T-helper 2 cell treated with Interferon-gamma antibody and Interleukin-4, amounts not matched to agents 5 μg/mL and 100 μg/mL, for 36 hours (primary cell): ENCODE measurements at regions not wholly inside any gene's neighbourhood (a gene's known extent, or its start where the extent isn't known, plus 50 kb on each side); places are given as distances from the start of the nearest gene placed in this dataset.

Source experiments
- DNase-seq: peaks from one replicate; pipeline ENCODE4 v3.0.0; 2021; ENCODE audit warnings: low spot score
- H3K27ac Mint-ChIP-seq: one replicate; pipeline ENCODE4 v1.8.0; 2021; ENCODE audit warnings: mild to moderate bottlenecking, mixed read lengths
- H3K27me3 Mint-ChIP-seq: one replicate; pipeline ENCODE4 v1.8.0; 2021; ENCODE audit warnings: low read depth, mixed read lengths
- H3K36me3 Mint-ChIP-seq: one replicate; pipeline ENCODE4 v1.8.0; 2021; ENCODE audit warnings: low read depth, mixed read lengths
- H3K4me1 Mint-ChIP-seq: one replicate; pipeline ENCODE4 v1.8.0; 2021; ENCODE audit warnings: low read depth, mixed read lengths
- H3K4me3 Mint-ChIP-seq: one replicate; pipeline ENCODE4 v1.8.0; 2022; ENCODE audit warnings: mild to moderate bottlenecking, moderate library complexity, mixed read lengths
- H3K9me3 Mint-ChIP-seq: one replicate; pipeline ENCODE4 v1.8.0; 2021; ENCODE audit warnings: mixed read lengths

DNA sequence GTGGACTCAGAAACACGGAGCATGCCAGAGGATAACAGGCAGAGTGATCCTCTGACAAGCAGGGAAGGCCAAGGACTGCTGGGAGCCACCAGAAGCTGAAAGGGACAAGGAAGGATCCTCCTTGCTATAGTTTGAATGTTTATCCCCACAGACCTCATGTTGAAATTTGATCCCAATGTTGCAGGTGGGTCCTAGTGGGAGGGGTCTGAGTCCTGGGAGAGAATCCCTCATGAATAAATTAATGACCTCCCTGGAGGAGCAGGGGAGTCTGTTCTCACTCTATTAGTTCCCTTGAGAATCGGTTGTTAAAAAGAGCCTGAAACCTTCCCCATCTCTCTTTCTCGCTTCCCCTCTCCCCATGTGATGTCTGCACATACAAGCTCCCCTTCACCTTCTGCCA lies 124.4 kb downstream of the FBXO15 start:
- DNase-seq = no peak
- Mint-ChIP-seq H3K9me3 (no peaks in the 10 kb centered on the region), H3K4me3 (no peak overlapping the region), H3K4me1 (no peaks in the 10 kb centered on the region), H3K36me3 (no peaks in the 10 kb centered on the region), H3K27me3 (no peaks in the 10 kb centered on the region), H3K27ac (no peak overlapping the region)

DNA sequence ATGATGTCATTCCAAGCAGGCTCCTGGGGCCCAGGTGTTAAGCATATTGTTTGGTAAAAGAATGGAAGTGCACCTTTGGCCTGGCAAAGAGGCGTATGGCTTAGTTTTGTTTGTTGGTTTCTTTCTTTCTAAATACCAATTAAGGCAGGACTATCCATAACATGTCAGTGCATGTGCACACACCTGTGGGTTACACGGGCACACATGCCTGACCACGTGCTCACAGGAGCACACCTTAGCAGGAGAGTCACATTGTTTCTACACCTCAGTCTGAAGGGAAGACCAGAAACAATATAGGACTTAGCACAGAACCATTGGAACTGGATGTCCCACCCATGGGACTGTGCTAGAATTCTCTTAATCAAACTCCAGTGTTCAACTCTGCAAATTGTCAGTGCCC lies 127.8 kb downstream of the FBXO15 start:
- H3K4me3 Mint-ChIP-seq = no peak overlapping the region
- H3K4me1 Mint-ChIP-seq = no peaks in the 10 kb centered on the region
- DNase-seq = no peak
- no peaks in the 10 kb centered on the region for H3K9me3 Mint-ChIP-seq
- no peak overlapping the region for H3K27ac Mint-ChIP-seq
- no peaks in the 10 kb centered on the region for H3K27me3 Mint-ChIP-seq
- no peaks in the 10 kb centered on the region for H3K36me3 Mint-ChIP-seq

DNA sequence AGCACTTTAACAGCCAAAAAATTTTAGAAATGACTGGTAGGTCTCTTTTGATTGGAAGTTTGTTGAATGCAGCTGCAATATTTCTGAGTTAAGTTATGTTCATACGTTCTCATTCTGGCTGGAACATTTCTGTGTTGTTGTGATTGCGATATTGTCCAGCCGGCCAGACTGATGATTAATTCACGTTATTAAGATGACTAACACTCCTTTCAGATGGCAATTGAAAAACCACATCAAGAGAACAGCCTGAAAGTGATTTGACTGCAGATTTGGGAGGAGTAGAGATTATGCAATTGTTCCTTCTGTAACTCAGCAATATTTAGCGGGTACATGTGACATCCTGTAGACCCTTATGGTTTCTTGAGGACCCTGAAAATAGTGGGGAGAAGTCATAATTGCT lies 133.7 kb downstream of the FBXO15 start:
- DNase-seq = no peak
- peaks cover 2% of the 10 kb centered on the region for H3K36me3 Mint-ChIP-seq
- no peaks in the 10 kb centered on the region for H3K27me3 Mint-ChIP-seq
- H3K27ac Mint-ChIP-seq = no peak overlapping the region
- no peaks in the 10 kb centered on the region for H3K9me3 Mint-ChIP-seq
- no peaks in the 10 kb centered on the region for H3K4me1 Mint-ChIP-seq
- H3K4me3 Mint-ChIP-seq = no peak overlapping the region

DNA sequence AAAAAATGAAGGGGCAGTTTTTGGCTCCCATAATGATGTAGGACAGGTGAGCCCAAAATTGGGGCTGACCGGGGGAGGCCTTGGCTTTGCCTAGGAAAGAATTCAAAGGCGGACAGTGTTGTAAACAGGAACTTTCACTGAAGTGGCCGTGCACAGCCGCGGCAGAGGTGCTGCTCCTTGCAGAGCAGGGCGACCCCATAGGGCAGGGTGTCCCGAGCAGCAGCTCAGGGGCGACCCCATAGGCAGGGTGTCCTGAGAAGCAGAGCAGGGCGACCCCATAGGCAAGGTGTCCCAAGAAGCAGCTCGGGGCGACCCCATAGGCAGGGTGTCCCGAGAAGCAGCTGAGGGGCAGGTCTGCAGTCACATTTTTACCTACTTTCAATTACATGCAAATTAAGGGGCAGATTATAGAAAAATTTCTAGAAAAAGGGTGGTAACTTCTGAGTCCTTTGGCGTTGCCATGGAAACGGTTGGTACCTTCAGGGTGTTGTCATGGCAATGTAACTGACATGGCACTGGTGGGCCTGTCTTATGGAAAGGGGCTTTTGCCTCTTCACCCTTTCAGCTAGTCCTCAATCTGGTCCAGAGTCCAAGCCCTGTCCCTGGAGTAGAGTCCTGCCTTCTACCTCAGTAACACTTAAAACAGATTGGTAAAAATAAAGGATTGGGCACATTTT lies 134.5 kb downstream of the FBXO15 start:
- no peaks in the 10 kb centered on the region for H3K27me3 Mint-ChIP-seq
- H3K27ac Mint-ChIP-seq = no peak overlapping the region
- peaks cover 2% of the 10 kb centered on the region for H3K36me3 Mint-ChIP-seq
- H3K4me3 Mint-ChIP-seq = no peak overlapping the region
- no peaks in the 10 kb centered on the region for H3K9me3 Mint-ChIP-seq
- DNase-seq = no peak
- no peaks in the 10 kb centered on the region for H3K4me1 Mint-ChIP-seq

DNA sequence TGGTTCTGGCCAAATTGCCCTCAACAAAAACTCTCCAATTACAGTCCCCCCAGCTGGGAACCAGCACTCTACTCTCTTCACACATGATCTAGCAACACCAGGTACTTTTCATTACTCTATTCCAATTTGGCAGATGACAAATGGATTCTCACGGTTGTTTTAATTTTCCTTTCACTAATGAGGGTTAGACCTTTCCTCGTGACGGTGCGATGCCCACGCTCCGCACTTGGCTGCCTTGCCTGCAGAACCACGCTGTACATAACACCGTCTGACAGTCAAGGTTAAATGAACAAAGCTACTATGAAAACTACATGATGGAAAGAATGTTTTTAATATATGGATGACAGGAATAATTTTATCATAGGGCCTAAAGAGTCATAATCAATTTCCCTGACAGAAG lies 141.5 kb downstream of the FBXO15 start:
- Mint-ChIP-seq H3K36me3 (peaks cover 3% of the 10 kb centered on the region), H3K4me1 (peaks cover 3% of the 10 kb centered on the region), H3K27me3 (no peaks in the 10 kb centered on the region), H3K9me3 (no peaks in the 10 kb centered on the region), H3K27ac (no peak overlapping the region), H3K4me3 (no peak overlapping the region)
- no peak for DNase-seq

DNA sequence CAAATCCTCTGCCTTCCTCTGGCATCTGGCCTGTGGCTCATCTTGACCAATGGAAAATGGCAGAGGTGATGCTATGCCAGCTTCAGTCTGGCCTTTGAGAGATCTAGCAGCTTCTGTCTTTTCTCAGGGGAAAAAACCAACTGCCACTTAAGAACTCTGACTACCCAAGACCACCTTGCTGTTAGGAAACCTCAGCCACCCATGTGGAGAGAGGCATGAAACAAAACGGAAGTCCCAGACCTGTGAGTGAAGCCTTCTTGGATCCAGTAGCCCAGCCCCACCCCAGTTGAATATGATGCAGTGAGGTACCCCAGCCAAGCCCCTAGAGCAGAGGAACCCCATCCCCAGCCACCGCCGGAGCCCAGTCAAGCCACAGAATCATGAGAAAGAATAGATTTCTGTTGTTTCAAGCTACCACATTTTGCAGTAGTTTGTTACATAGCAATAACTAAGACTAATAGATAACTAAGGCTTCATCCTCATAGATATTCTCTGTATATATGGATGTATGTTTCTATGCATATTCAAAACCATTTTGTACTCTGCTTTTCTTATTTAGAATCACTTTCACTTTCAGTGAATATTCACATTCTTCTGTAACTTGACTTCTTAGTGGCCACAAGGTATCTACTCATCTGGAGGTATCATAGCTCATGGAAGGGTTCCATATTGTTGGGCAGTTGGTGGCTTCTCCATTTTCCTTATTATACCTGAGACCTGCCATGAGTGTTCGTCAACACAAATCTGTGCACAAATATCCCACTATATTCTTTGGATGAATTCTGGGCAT lies 142.1 kb downstream of the FBXO15 start:
- H3K27ac Mint-ChIP-seq = no peak overlapping the region
- peaks cover 3% of the 10 kb centered on the region for H3K36me3 Mint-ChIP-seq
- peaks cover under 1% of the 10 kb centered on the region for H3K9me3 Mint-ChIP-seq
- no peaks in the 10 kb centered on the region for H3K27me3 Mint-ChIP-seq
- H3K4me3 Mint-ChIP-seq = no peak overlapping the region
- no peak for DNase-seq
- peaks cover 3% of the 10 kb centered on the region for H3K4me1 Mint-ChIP-seq

DNA sequence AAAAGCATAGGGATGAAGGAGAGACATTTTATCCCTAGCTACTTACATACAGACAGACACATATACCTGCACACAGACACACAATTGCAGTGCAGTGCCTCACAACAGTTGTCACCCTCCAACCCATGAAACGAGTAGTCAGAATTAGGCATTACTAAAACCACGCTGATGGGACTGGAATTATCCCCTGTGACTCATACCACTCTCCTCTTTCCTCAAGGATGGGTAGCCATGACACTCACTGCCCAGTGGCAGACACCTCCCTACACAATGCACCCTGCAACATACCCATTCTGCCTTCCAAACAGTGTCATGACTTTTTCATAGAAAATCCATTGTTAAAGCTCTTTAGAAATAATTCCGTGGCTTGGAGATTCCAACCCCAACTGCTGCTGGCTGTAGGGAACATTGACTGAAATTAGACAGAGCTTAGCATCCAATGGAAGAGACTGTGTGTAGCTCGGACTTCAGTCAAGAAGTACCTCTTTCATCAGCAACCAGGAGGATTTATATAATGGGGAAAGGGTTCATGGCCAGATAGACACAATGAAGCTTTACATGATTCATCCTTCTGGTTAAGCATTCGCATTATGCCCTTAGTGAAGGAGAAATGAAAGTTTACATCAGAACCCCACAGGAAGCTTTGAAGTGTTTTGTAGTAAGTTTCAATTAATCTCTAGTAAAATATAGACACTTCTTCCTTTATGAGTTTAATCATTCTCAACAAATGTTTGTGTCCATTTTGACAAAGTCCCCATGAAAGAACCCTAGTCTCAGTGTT lies 155.2 kb downstream of the FBXO15 start:
- peaks cover 17% of the 10 kb centered on the region for H3K9me3 Mint-ChIP-seq

DNA sequence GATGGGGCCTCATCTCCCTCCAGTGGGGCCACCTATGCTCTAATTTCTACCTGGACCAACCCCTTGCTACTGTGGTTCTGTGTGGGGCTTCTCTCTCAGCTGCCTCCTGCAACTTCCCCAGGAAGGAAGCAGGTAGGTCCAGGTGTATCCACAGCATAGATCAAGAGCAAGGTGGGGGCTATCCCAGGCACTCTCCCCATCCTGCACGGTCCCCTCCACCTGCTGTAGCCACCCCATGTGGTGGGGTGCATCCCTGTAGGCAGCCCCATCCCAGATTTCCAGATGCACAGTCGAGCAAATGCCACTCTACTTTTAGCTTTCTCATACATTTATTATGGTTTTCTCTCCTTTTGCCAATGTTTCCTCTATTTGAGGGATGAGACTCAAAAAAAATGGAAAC lies 156.1 kb downstream of the FBXO15 start:
- Mint-ChIP-seq H3K4me3 (no peak overlapping the region), H3K27me3 (no peaks in the 10 kb centered on the region), H3K36me3 (peaks cover 2% of the 10 kb centered on the region), H3K4me1 (no peaks in the 10 kb centered on the region), H3K27ac (no peak overlapping the region), H3K9me3 (peaks cover 10% of the 10 kb centered on the region)
- no peak for DNase-seq

More for the DNA sequence above, 155.2 kb downstream of the FBXO15 start:
- Mint-ChIP-seq H3K27ac (no peak overlapping the region), H3K27me3 (no peaks in the 10 kb centered on the region), H3K4me1 (no peaks in the 10 kb centered on the region), H3K36me3 (peaks cover 2% of the 10 kb centered on the region), H3K4me3 (no peak overlapping the region)
- no peak for DNase-seq

DNA sequence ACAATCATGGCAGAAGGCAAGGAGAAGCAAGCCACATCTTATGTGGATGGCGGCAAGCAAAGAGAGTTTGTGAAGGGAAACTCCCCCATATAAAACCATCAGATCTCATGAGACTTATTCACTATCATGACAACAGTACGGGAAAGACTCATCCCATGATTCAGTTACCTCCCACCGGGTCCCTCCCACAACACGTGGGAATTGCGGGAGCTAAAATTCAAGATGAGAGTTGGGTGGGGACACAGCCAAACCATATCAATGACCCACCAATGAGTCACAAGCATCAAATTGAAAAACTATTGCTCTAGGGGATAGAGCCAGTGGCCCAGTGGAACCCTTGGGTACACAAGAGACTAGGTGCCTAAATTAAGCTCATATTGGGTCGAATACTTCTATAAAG lies 157.4 kb downstream of the FBXO15 start:
- no peaks in the 10 kb centered on the region for H3K27me3 Mint-ChIP-seq

DNA sequence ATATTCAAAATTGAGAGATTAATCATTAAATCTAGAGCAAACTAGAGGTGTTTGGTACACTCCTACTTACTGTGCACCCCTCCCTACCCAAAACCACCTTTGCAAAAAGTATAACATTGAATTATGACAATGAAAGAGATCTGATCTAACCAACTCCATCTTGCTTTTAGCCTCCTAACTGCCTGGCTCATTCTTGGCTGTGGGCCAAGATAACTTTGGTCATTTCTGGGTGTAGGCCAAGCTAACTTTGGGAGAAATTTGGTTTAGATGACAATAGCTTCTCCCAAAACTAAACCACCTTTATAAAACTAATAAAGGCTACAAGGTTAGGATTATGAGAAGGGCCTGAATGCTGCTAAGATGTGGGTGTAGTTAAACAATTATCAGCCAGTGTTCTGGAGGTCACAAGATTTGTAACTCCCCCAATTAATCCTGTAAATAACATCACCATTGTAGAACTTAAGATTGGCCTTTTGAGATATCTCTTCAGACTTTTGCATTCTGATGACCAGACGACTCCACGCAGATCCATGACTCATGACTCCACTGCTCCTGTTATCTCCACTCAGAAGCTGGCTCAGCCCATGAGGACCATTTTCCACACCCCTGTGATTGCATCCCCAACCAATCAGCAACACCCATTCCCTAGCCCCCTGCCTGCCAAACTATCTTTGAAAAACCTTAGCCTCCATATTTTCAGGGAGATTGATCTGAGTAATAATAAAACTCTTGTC lies 160.2 kb downstream of the FBXO15 start:
- Mint-ChIP-seq H3K4me3 (no peak overlapping the region), H3K4me1 (no peaks in the 10 kb centered on the region), H3K36me3 (no peaks in the 10 kb centered on the region), H3K27me3 (no peaks in the 10 kb centered on the region), H3K9me3 (peaks cover 3% of the 10 kb centered on the region), H3K27ac (no peak overlapping the region)
- no peak for DNase-seq

More for the DNA sequence above, 157.4 kb downstream of the FBXO15 start:
- Mint-ChIP-seq H3K4me1 (no peaks in the 10 kb centered on the region), H3K4me3 (no peak overlapping the region), H3K9me3 (peaks cover 4% of the 10 kb centered on the region), H3K36me3 (peaks cover 2% of the 10 kb centered on the region), H3K27ac (no peak overlapping the region)
- no peak for DNase-seq

DNA sequence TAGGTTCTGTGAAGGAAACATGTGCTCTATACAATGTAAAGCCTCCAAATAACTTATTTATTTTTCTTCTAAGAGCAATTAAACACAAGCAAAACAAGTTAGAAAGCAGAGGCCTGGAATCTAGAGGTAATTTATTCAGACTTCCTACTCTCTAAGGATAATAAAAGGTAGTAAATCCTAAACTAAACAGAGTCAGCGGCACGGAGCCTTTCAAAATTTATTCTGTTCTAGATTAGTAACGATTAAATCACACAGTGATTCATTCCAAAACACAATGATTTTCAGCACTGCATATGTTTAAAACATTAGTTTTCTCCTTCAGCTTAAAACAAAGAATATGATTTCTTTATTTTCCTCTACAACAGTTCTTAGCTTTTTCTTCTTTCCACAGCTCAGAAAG lies 160.9 kb downstream of the FBXO15 start:
- no peaks in the 10 kb centered on the region for H3K27me3 Mint-ChIP-seq

DNA sequence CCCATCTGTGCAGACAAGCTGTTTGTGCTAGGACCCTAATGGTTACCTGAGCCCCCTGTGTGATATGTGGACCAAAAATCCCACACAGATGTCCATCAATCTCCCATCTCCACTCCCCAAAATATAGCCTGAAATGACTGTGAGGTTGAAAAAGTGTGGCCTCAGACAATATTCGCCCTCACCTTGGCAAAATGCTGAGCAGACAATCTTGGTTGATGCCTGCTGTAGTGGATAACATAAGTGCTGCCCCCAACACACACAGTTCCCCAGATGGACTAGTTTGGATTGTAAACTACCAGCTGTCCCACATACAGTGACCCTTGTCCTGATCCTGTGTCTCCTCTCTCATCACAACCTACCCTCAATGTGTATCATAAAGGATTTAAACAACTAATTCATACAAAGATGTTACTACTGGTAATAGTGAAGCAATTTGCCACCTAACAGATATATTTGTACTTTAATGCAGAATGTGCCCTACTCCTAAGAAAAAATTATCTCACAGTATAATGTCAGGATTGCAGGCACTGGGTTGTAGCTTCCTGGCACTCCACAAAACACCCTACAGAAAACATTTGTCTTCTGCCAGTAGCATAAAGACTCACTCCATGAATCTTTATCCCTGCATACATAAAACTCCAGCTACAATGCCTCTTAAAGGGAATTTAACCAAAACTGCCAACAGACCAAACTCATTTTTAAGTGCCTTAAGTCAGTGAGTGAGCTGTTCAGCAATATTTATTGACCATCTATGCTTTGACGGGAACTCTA lies 161.6 kb downstream of the FBXO15 start:
- Mint-ChIP-seq H3K27me3 (no peaks in the 10 kb centered on the region), H3K9me3 (peaks cover 3% of the 10 kb centered on the region), H3K4me3 (no peak overlapping the region), H3K27ac (no peak overlapping the region), H3K4me1 (no peaks in the 10 kb centered on the region), H3K36me3 (no peaks in the 10 kb centered on the region)
- DNase-seq = no peak

More for the DNA sequence above, 160.9 kb downstream of the FBXO15 start:
- no peak for DNase-seq
- H3K27ac Mint-ChIP-seq = no peak overlapping the region
- no peaks in the 10 kb centered on the region for H3K36me3 Mint-ChIP-seq
- H3K4me1 Mint-ChIP-seq = no peaks in the 10 kb centered on the region
- peaks cover 3% of the 10 kb centered on the region for H3K9me3 Mint-ChIP-seq
- no peak overlapping the region for H3K4me3 Mint-ChIP-seq

DNA sequence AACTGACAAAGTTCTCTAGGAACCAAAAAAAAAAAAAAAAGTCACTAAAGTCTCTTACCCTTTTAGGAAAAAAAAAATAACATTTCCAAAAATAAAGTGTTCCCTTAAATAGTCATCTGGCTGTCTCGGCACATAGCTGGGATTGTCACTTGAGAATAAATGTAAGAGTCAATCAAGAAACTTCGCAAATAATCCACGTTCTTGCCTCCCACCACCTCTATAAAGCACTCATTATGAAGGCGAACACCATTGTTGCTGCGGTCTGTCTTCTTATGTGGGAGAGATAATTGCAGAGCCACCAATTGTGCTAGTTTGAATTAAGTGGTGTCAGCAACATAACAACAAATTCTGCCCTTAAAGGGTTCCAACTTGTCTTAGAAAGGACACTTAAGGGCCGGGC lies 163.7 kb downstream of the FBXO15 start:
- no peaks in the 10 kb centered on the region for H3K27me3 Mint-ChIP-seq
- no peaks in the 10 kb centered on the region for H3K36me3 Mint-ChIP-seq
- H3K4me3 Mint-ChIP-seq = no peak overlapping the region
- H3K27ac Mint-ChIP-seq = no peak overlapping the region
- no peaks in the 10 kb centered on the region for H3K4me1 Mint-ChIP-seq
- H3K9me3 Mint-ChIP-seq = peaks cover 3% of the 10 kb centered on the region
- no peak for DNase-seq
